Renal cortical epithelial cell (primary cell): ENCODE measurements at regions not wholly inside any gene's neighbourhood (a gene's known extent, or its start where the extent isn't known, plus 50 kb on each side); places are given as distances from the start of the nearest gene placed in this dataset.

ENCODE experiments used
- DNase-seq: peaks from one replicate; pipeline ENCODE4 v3.0.0-alpha.2; 2011; ENCODE audit warnings: low read depth

- no peak for DNase-seq
These were observed 149.4 kb upstream of the NCAM1 start for GRCh38 chr11:112811783-112812182.

- DNase-seq, result no peak
These were observed 148.5 kb upstream of the NCAM1 start for GRCh38 chr11:112812729-112813128.

GRCh38 chr11:112814168-112814567 is 147.1 kb upstream of the NCAM1 start:
- DNase-seq, result no peak

GRCh38 chr11:112817376-112817775 is 143.8 kb upstream of the NCAM1 start:
- no peak for DNase-seq

GRCh38 chr11:112822478-112823274 is 138.5 kb upstream of the NCAM1 start:
- peak; percentile 9 for DNase-seq

- no peak for DNase-seq
These were observed 135.2 kb upstream of the NCAM1 start for GRCh38 chr11:112826026-112826425.

GRCh38 chr11:112826788-112827187 is 134.4 kb upstream of the NCAM1 start:
- DNase-seq, result no peak

GRCh38 chr11:112828421-112828820 is 132.8 kb upstream of the NCAM1 start:
- DNase-seq, result no peak

GRCh38 chr11:112829971-112830654 is 131.1 kb upstream of the NCAM1 start:
- no peak for DNase-seq

GRCh38 chr11:112831041-112831440 is 130.2 kb upstream of the NCAM1 start:
- no peak for DNase-seq

GRCh38 chr11:112831969-112832766 is 129.1 kb upstream of the NCAM1 start:
- DNase-seq, result no peak

- DNase-seq, result no peak
These were observed 126.9 kb upstream of the NCAM1 start for GRCh38 chr11:112834277-112834755.

- DNase-seq, result no peak
These were observed 125.5 kb upstream of the NCAM1 start for GRCh38 chr11:112835591-112836255.

- no peak for DNase-seq
These were observed 125.0 kb upstream of the NCAM1 start for GRCh38 chr11:112836256-112836602.

GRCh38 chr11:112837162-112837826 is 123.9 kb upstream of the NCAM1 start:
- no peak for DNase-seq

- DNase-seq, result no peak
These were observed 122.2 kb upstream of the NCAM1 start for GRCh38 chr11:112839051-112839450.

- peak; percentile 3 for DNase-seq
These were observed 119.5 kb upstream of the NCAM1 start for GRCh38 chr11:112841729-112842128.

- DNase-seq, result no peak
These were observed 119.1 kb upstream of the NCAM1 start for GRCh38 chr11:112842151-112842550.

GRCh38 chr11:112844517-112844916 is 116.7 kb upstream of the NCAM1 start:
- DNase-seq, result peak; percentile 19

- DNase-seq, result no peak
These were observed 113.7 kb upstream of the NCAM1 start for GRCh38 chr11:112847568-112847967.

GRCh38 chr11:112852143-112852866 is 108.9 kb upstream of the NCAM1 start:
- peak; percentile 51 for DNase-seq
